HepG2 (cell line): ENCODE measurements at regions not wholly inside any gene's neighbourhood (a gene's known extent, or its start where the extent isn't known, plus 50 kb on each side); places are given as distances from the start of the nearest gene placed in this dataset.
A peak's percentile ranks its signal among the peaks of the same experiment; 100 is the strongest.

Source experiments
- ATAC-seq: fragments of 200-7000 bp; cut with Tn5 transposase; 3 replicates; pipeline ENCODE4 v1.9.1; 2020; ENCODE audit warnings: mild to moderate bottlenecking, moderate library complexity
- BruUV-seq: library from RNA; stranded (reverse); fragments of 400-500 nt; replicated peaks from 2 replicates; lab custom pipeline; 2021; lab: Mats Ljungman, UMichigan
- CTCF ChIA-PET: fragments of 300-600 bp; formaldehyde crosslinking; extraction: SDS; loops from one replicate; lab custom pipeline; 2021; ENCODE audit warnings: low total read pairs, inconsistent platforms, low intra/inter-chr PET ratio; lab: Yijun Ruan, JAX
- POLR2A ChIA-PET: fragments of 350-600 bp; sonication (Branson Sonifier 250); formaldehyde crosslinking; loops from one replicate; lab custom pipeline; 2020; ENCODE audit warnings: antibody characterized with exemption, inconsistent platforms; lab: Yijun Ruan, JAX
- DNase-seq: peaks from one replicate; pipeline ENCODE4 v3.0.0-alpha.2; 2015; ENCODE audit warnings: low spot score
- FAIRE-seq: peaks from 3 replicates; lab custom pipeline; 2011; peaks lifted over from hg19 to GRCh38; lab: Jason Lieb, UNC
- H2AFZ ChIP-seq: one replicate; pipeline ENCODE4 v1.6.1; 2011; ENCODE audit warnings: low read length, inconsistent platforms
- H3K27ac ChIP-seq: fragments of 300-600 bp; 3 replicates; pipeline ENCODE4 v1.8.0; 2011; ENCODE audit warnings: mixed run types, mild to moderate bottlenecking, mixed read lengths, low read length, inconsistent platforms; ENCODE audit not compliant: insufficient read depth; ENCODE audit errors: extremely low read length
- H3K27me3 ChIP-seq, 2 experiments: fragments of 200-600 bp in 1 of 2; 2 replicates in 1 of 2; 3 replicates in 1 of 2; pipeline versions ENCODE4 v1.6.0 to v1.8.0; 2011; ENCODE audit warnings: low read length in 2 of 2, mild to moderate bottlenecking in 2 of 2, moderate library complexity in 2 of 2, inconsistent platforms in 1 of 2; ENCODE audit not compliant: insufficient read depth in 2 of 2, control insufficient read depth in 1 of 2
- H3K36me3 ChIP-seq, 2 experiments: fragments of 200-600 bp in 1 of 2; replicated peaks in 1 of 2; 2 replicates in 1 of 2; 3 replicates in 1 of 2; pipeline versions ENCODE4 v1.5.1 to v1.8.0; 2011; ENCODE audit warnings: low read length in 2 of 2, inconsistent platforms in 1 of 2; ENCODE audit not compliant: insufficient read depth in 2 of 2, control insufficient read depth in 1 of 2
- H3K4me1 ChIP-seq: 2 replicates; pipeline ENCODE4 v1.5.1; 2012; ENCODE audit warnings: low read length, inconsistent platforms; ENCODE audit not compliant: insufficient read depth
- H3K4me2 ChIP-seq: 2 replicates; pipeline ENCODE4 v1.6.0; 2011; ENCODE audit warnings: low read depth, low read length, inconsistent platforms
- H3K4me3 ChIP-seq, 3 experiments: fragments of 200-600 bp in 1 of 3; sonication (generic), shearing (Covaris generic) in 1 of 3; replicated peaks in 1 of 3; 2 replicates each; pipeline ENCODE4 v1.5.1; 2011 to 2016; ENCODE audit warnings: low read length in 3 of 3, inconsistent platforms in 2 of 3, low read depth in 2 of 3, mild to moderate bottlenecking in 2 of 3, control low read depth in 1 of 3, mixed read lengths in 1 of 3; ENCODE audit not compliant: insufficient read depth in 1 of 3
- H3K79me2 ChIP-seq: one replicate; pipeline ENCODE4 v1.6.1; 2011; ENCODE audit warnings: low read length, inconsistent platforms; ENCODE audit not compliant: insufficient read depth
- H3K9ac ChIP-seq: 2 replicates; pipeline ENCODE4 v1.6.0; 2011; ENCODE audit warnings: mild to moderate bottlenecking, low read depth, low read length, inconsistent platforms; ENCODE audit not compliant: insufficient read depth
- H3K9me3 ChIP-seq: 2 replicates; pipeline ENCODE4 v1.5.1; 2012; ENCODE audit warnings: mild to moderate bottlenecking, low read length
- H4K20me1 ChIP-seq: 2 replicates; pipeline ENCODE4 v1.6.0; 2011; ENCODE audit warnings: inconsistent platforms, mild to moderate bottlenecking, low read length, moderate library complexity; ENCODE audit not compliant: insufficient read depth
- CEBPG ChIP-seq: IDR thresholded peaks from 2 replicates; pipeline ENCODE4 v1.6.1; 2016
- DRAP1 ChIP-seq: IDR thresholded peaks from 2 replicates; pipeline ENCODE4 v1.6.1; 2016; ENCODE audit warnings: missing genetic modification reagents, missing compliant biosample characterization
- FOXA1 ChIP-seq, 2 experiments: fragments of 450-650 bp in 1 of 2; sonication (generic) in 1 of 2; formaldehyde crosslinking in 1 of 2; IDR thresholded peaks; 2 replicates each; pipeline versions ENCODE4 v1.4.0 to v1.6.1; 2016 to 2020; ENCODE audit warnings: missing genetic modification reagents in 1 of 2
- FOXA3 ChIP-seq: IDR thresholded peaks from 2 replicates; pipeline ENCODE4 v1.6.1; 2016; ENCODE audit warnings: missing genetic modification reagents, missing compliant biosample characterization
- KLF12 ChIP-seq: sonication (generic); formaldehyde crosslinking; IDR thresholded peaks from 2 replicates; pipeline ENCODE4 v1.4.0; 2020; ENCODE audit warnings: missing genetic modification reagents, borderline replicate concordance
- MAFF ChIP-seq: IDR thresholded peaks from 2 replicates; pipeline ENCODE4 v1.6.1; 2011; ENCODE audit warnings: low read depth, low read length, improper control_type of control experiment
- MAZ ChIP-seq, 2 experiments: sonication (generic) in 1 of 2; formaldehyde crosslinking in 1 of 2; IDR thresholded peaks; 2 replicates each; pipeline versions ENCODE4 v1.5.0 to v1.6.1; 2012 to 2020; ENCODE audit warnings: low read depth in 2 of 2, mild to moderate bottlenecking in 2 of 2, borderline replicate concordance in 1 of 2, improper control_type of control experiment in 1 of 2, low read length in 1 of 2, missing genetic modification reagents in 1 of 2, moderate library complexity in 1 of 2
- ONECUT2 ChIP-seq: sonication (generic); formaldehyde crosslinking; IDR thresholded peaks from 2 replicates; pipeline ENCODE4 v1.4.0; 2020; ENCODE audit warnings: missing genetic modification reagents
- RXRB ChIP-seq: IDR thresholded peaks from 2 replicates; pipeline ENCODE4 v1.6.1; 2016; ENCODE audit warnings: borderline replicate concordance, missing genetic modification reagents, missing compliant biosample characterization
- SMC3 ChIP-seq: IDR thresholded peaks from 2 replicates; pipeline ENCODE4 v1.6.1; 2011; ENCODE audit warnings: low read length, improper control_type of control experiment
- THRA ChIP-seq: sonication (generic); formaldehyde crosslinking; IDR thresholded peaks from 2 replicates; pipeline ENCODE4 v1.4.0; 2020; ENCODE audit warnings: missing genetic modification reagents, borderline replicate concordance
- ZNF431 ChIP-seq: sonication (generic); formaldehyde crosslinking; IDR thresholded peaks from 2 replicates; pipeline ENCODE4 v1.9.0; 2022; ENCODE audit warnings: missing genetic modification reagents, low read depth, mild to moderate bottlenecking, borderline replicate concordance
- ZNF558 ChIP-seq: sonication (generic); formaldehyde crosslinking; IDR thresholded peaks from 2 replicates; pipeline ENCODE4 v1.9.0; 2022; ENCODE audit warnings: mild to moderate bottlenecking, missing genetic modification reagents, borderline replicate concordance
- ZNF772 ChIP-seq: sonication (generic); formaldehyde crosslinking; IDR thresholded peaks from 2 replicates; pipeline ENCODE4 v1.5.0; 2020; ENCODE audit warnings: mild to moderate bottlenecking, missing genetic modification reagents
- WGBS: methylation state at CpG from one replicate; pipeline ENCODE4 v1.1.6; 2017; ENCODE audit warnings: low lambda C conversion rate; 5-methylcytosine and 5-hydroxymethylcytosine counted together
- in situ Hi-C: cut with HindIII; loops from 2 replicates; pipeline ENCODE4 v1.10.0; 2017; ENCODE audit warnings: low pct_unique_long_range_greater_than_20kb; ENCODE audit not compliant: extremely low pct_ligation_motif_present
- intact Hi-C: fragments of 100-400 bp; cut with micrococcal nuclease; formaldehyde crosslinking; loops from one replicate; pipeline ENCODE4 v1.10.0; 2022; ENCODE audit not compliant: unreplicated experiment

- TF ChIP-seq DRAP1 (CRISPR knock-in tag) (no peak), ZNF558 (no peak), KLF12 (CRISPR knock-in tag) (no peak), SMC3 (no peak)
- POLR2A ChIA-PET, result no interaction called here
- H2AFZ ChIP-seq, result no peak overlapping the region
- H3K36me3 ChIP-seq, result no peaks in the 10 kb centered on the region
- no peak for FAIRE-seq
- no peak overlapping the region for H3K4me3 ChIP-seq
- no TSS peak for BruUV-seq
- 23% methylated on average over 6 of the region's 6 CpGs for WGBS
- H3K79me2 ChIP-seq, result no peaks in the 10 kb centered on the region
- DNase-seq, result no peak
- H3K27ac ChIP-seq, result no peak overlapping the region
- in situ Hi-C loops, result loop anchor here (5.0 kb wide), 1 partner anchor 205 kb away; no protein-coding TSS in a partner anchor
- H4K20me1 ChIP-seq, result no peaks in the 10 kb centered on the region
- no peak for ATAC-seq
- intact Hi-C loops, result loop anchor here (1.0 to 5.0 kb wide), 2 partner anchors 207 to 885 kb away; no protein-coding TSS in a partner anchor
- CTCF ChIA-PET, result interaction anchor here (3.5 kb wide), 1 partner anchor 207 kb away, joined by 51 read pairs; no protein-coding TSS in a partner anchor
- H3K9me3 ChIP-seq, result no peaks in the 10 kb centered on the region
- H3K4me1 ChIP-seq, result no peaks in the 10 kb centered on the region
- no peak overlapping the region for H3K4me2 ChIP-seq
- H3K27me3 ChIP-seq, result peaks cover 0 to 3% of the 10 kb centered on the region in 2 experiments; a peak in 2 of 5 replicates
- H3K9ac ChIP-seq, result no peak overlapping the region
Measured at GRCh38 chr7:135801877-135802276, 53.3 kb upstream of the FAM180A start.

GRCh38 chr7:135801045-135801693 is 52.6 kb upstream of the FAM180A start:
- Histone ChIP-seq H3K36me3 (no peaks in the 10 kb centered on the region), H4K20me1 (no peaks in the 10 kb centered on the region), H3K4me3 (no peak overlapping the region), H3K9ac (no peak overlapping the region), H3K27me3 (peaks cover 0 to 3% of the 10 kb centered on the region in 2 experiments; a peak in 2 of 5 replicates), H3K9me3 (no peaks in the 10 kb centered on the region), H3K4me1 (no peaks in the 10 kb centered on the region), H3K4me2 (0 out of 2 replicates have a peak overlapping the region, but pooled peaks have one; percentile 19), H3K27ac (no peak overlapping the region), H3K79me2 (no peaks in the 10 kb centered on the region), H2AFZ (no peak overlapping the region)
- intact Hi-C loops (loop anchor here (1.0 to 5.0 kb wide), 2 partner anchors 208 to 886 kb away; no protein-coding TSS in a partner anchor), in situ Hi-C loops (loop anchor here (5.0 kb wide), 1 partner anchor 206 kb away; no protein-coding TSS in a partner anchor)
- ChIA-PET POLR2A (no interaction called here), CTCF (interaction anchor here (3.5 kb wide), 1 partner anchor 207 kb away, joined by 51 read pairs; no protein-coding TSS in a partner anchor)
- DNase-seq (peak; percentile 65), ATAC-seq (peak; percentile 92), FAIRE-seq (peak; percentile 93)
- no TSS peak for BruUV-seq
- 31% methylated on average over 16 of the region's 16 CpGs for whole genome bisulfite sequencing
- no peak for TF ChIP-seq ZNF431 (CRISPR knock-in tag)
- TF ChIP-seq THRA (CRISPR knock-in tag), result peak; percentile 49; the same call in 1 of the 2 replicates
- TF ChIP-seq MAFF, result 0 out of 2 replicates have a peak, but pooled peaks have one; percentile 30
- TF ChIP-seq ZNF772 (CRISPR knock-in tag), result 0 out of 2 replicates have a peak, but pooled peaks have one; percentile 34
- TF ChIP-seq FOXA1 (IDR thresholded peaks at IDR 0.05), result no peak
- TF ChIP-seq FOXA1 (CRISPR knock-in tag; IDR thresholded peaks at IDR 0.05), result peak; percentile 30; the same call in 1 of the 2 replicates
- TF ChIP-seq ONECUT2 (CRISPR knock-in tag), result peak; percentile 70
- 0 out of 2 replicates have a peak, but pooled peaks have one; percentile 15 for TF ChIP-seq CEBPG (CRISPR knock-in tag)
- peak; percentile 57 for TF ChIP-seq FOXA3
- no peak for TF ChIP-seq MAZ (IDR thresholded peaks at IDR 0.05; ENCODE audit: borderline replicate concordance, low read depth, low read length)
- no peak for TF ChIP-seq MAZ (CRISPR knock-in tag; IDR thresholded peaks at IDR 0.05; ENCODE audit: low read depth)
- TF ChIP-seq SMC3, result peak; percentile 88
- peak; percentile 30; the same call in 1 of the 2 replicates for TF ChIP-seq RXRB
